ENCODE measurements at regions not wholly inside any gene's neighbourhood (a gene's known extent, or its start where the extent isn't known, plus 50 kb on each side); places are given as distances from the start of the nearest gene placed in this dataset.
A peak's percentile ranks its signal among the peaks of the same experiment; 100 is the strongest.

DNA sequence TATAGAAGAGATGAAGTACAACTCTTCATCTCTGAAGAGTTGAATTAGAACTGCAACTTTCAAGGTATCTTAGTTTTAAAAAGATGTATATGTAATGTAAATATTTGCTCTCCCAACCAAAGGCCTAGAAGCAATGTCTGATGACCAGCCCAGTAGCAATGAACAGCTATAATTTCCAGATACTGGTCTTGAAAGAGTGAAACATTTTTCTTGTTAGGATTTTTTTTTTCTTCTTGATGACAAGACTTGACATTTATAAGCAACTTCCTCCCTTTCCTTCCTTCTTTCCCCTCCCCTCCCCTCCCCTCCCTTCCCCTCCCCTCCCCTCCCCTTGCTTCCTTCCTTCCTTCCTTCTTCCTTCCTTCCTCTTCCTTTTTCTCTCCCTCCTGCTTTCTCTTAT, 423.4 kb downstream of the ZIC1 start:
- no peaks in the 10 kb centered on the region for H3K27me3 Mint-ChIP-seq (ENCODE audit: insufficient read depth)
- no peaks in the 10 kb centered on the region for H3K27me3 ChIP-seq (ENCODE audit: control insufficient read depth, insufficient read depth, low read length, poor library complexity, severe bottlenecking)
- H3K27ac Mint-ChIP-seq = no peak overlapping the region
- no peak overlapping the region for H3K9ac ChIP-seq (ENCODE audit: extremely low read depth, low read length, poor library complexity, severe bottlenecking)
- H3K36me3 ChIP-seq (ENCODE audit: control insufficient read depth, insufficient read depth, low read length) = no peaks in the 10 kb centered on the region
- TF ChIP-seq CTCF (conservative IDR thresholded peaks at IDR 0.05) = no peak
- H3K4me1 Mint-ChIP-seq = no peaks in the 10 kb centered on the region
- H3K4me3 ChIP-seq (ENCODE audit: low read length) = no peak overlapping the region
- H3K9me3 ChIP-seq (ENCODE audit: control insufficient read depth, low read length) = no peaks in the 10 kb centered on the region
- DNase-seq = no peak
- no peaks in the 10 kb centered on the region for H3K4me1 ChIP-seq (ENCODE audit: control insufficient read depth, insufficient read depth, low read length)
- H3K27ac ChIP-seq (ENCODE audit: low read depth, low read length) = no peak overlapping the region
- no peaks in the 10 kb centered on the region for H3K36me3 Mint-ChIP-seq (ENCODE audit: low read depth)
- no peak overlapping the region for H3K4me3 Mint-ChIP-seq
- no peaks in the 10 kb centered on the region for H3K9me3 Mint-ChIP-seq

DNA sequence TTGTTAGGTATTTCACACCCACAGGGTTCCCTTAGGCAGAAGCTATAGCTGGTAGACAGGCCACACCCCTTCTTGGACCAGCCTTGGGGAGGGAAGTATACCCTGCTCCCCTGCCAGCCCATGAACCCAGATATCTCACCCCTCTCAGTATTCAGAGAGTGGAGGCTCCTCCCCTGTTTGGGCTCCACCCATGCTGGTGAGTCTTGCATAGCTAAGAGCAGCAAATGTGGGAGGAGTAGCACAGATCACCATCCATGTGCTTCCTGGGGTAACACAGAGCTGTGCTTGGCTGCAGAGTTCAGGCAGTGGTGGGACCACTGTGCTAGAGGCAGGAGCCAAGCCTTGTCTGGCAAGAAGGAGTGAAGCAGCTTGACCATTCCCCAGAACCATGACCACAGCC, 427.2 kb downstream of the ZIC1 start:
- Histone ChIP-seq H3K9ac (ENCODE audit: extremely low read depth, low read length, poor library complexity, severe bottlenecking) (no peak overlapping the region), H3K36me3 (ENCODE audit: control insufficient read depth, insufficient read depth, low read length) (no peaks in the 10 kb centered on the region), H3K27me3 (ENCODE audit: control insufficient read depth, insufficient read depth, low read length, poor library complexity, severe bottlenecking) (no peaks in the 10 kb centered on the region), H3K4me3 (ENCODE audit: low read length) (no peak overlapping the region), H3K27ac (ENCODE audit: low read depth, low read length) (no peak overlapping the region), H3K4me1 (ENCODE audit: control insufficient read depth, insufficient read depth, low read length) (no peaks in the 10 kb centered on the region), H3K9me3 (ENCODE audit: control insufficient read depth, low read length) (no peaks in the 10 kb centered on the region)
- H3K9me3 Mint-ChIP-seq = no peaks in the 10 kb centered on the region
- TF ChIP-seq CTCF (conservative IDR thresholded peaks at IDR 0.05) = no peak
- H3K4me1 Mint-ChIP-seq = no peaks in the 10 kb centered on the region
- peak; percentile 46 for DNase-seq
- no peaks in the 10 kb centered on the region for H3K36me3 Mint-ChIP-seq (ENCODE audit: low read depth)
- no peak overlapping the region for H3K4me3 Mint-ChIP-seq
- no peaks in the 10 kb centered on the region for H3K27me3 Mint-ChIP-seq (ENCODE audit: insufficient read depth)
- H3K27ac Mint-ChIP-seq = no peak overlapping the region

DNA sequence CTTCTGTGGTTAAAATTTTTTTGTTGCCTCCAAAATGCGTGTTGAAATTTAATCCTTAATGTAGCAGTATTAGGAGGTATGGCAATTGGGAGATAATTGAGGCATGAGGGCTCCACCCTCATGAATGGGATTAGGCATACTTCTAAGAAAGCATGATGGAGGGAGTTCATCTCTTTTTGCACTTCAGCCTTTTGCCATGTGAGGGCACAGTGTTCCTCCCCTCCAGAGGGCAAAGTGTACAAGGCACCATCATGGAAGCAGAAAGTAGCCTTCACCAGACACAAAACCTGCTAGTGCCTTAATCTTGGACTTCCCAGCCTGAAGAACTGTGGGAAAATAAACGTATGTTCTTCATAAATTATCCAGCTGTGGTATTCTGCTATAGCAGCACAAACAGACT, 429.5 kb downstream of the ZIC1 start:
- Mint-ChIP-seq H3K4me3 (no peak overlapping the region), H3K27ac (no peak overlapping the region), H3K27me3 (ENCODE audit: insufficient read depth) (no peaks in the 10 kb centered on the region), H3K9me3 (no peaks in the 10 kb centered on the region), H3K4me1 (no peaks in the 10 kb centered on the region), H3K36me3 (ENCODE audit: low read depth) (no peaks in the 10 kb centered on the region)
- Histone ChIP-seq H3K9me3 (ENCODE audit: control insufficient read depth, low read length) (no peaks in the 10 kb centered on the region), H3K4me3 (ENCODE audit: low read length) (no peak overlapping the region), H3K4me1 (ENCODE audit: control insufficient read depth, insufficient read depth, low read length) (no peaks in the 10 kb centered on the region), H3K36me3 (ENCODE audit: control insufficient read depth, insufficient read depth, low read length) (no peaks in the 10 kb centered on the region), H3K9ac (ENCODE audit: extremely low read depth, low read length, poor library complexity, severe bottlenecking) (no peak overlapping the region), H3K27ac (ENCODE audit: low read depth, low read length) (no peak overlapping the region), H3K27me3 (ENCODE audit: control insufficient read depth, insufficient read depth, low read length, poor library complexity, severe bottlenecking) (no peaks in the 10 kb centered on the region)
- TF ChIP-seq CTCF (conservative IDR thresholded peaks at IDR 0.05) = peak; percentile 58
- WGBS, 2 experiments (ENCODE audit: insufficient coverage in 1 of 2, insufficient read length in 1 of 2) = 84 to 100% methylated on average over 1 to 2 of the region's 2 CpGs
- no peak for DNase-seq
